ENCODE measurements at regions not wholly inside any gene's neighbourhood (a gene's known extent, or its start where the extent isn't known, plus 50 kb on each side); places are given as distances from the start of the nearest gene placed in this dataset.
"Not testable (repeated sequence)": the region's sequence is repeated elsewhere in the genome, so short reads cannot be mapped to it uniquely, and the experiment has no call there.

DNA sequence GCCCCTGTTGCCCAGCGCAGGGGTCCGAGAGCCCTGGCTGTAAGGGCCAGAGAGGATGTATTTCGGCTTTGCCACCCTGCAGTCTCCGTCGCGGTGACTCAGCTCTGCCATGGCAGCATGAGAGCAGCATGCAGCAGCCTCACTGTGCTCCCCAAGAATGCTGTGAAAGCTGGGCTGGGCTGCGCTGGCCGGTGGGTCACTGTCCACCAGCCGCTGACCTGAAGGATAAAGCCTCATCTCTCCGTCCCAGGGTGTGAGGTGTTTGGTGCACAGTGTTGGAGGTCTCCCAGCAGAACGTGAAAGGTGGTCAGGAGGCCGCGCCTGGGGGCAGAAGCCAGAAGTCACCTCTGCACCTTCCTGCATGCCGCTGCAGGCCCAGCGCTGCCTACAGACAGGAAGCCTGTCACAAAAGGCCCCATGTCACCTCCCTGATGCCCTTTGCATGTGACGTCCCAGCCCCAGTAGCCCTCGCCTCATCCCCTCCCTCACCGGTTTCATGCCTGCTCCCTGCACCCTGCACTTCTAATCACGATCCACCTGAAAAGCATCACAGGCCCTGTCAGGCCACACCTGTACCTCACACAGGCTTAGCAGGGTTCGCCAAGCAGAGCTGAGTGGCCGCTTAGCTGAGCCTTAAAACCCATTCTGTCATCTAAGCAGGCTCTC lies 342.1 kb downstream of the EIPR1 start:
- Mint-ChIP-seq H3K27ac (ENCODE audit: unreplicated experiment) (no peak overlapping the region), H3K4me1 (ENCODE audit: unreplicated experiment) (no peaks in the 10 kb centered on the region), H3K4me3 (ENCODE audit: unreplicated experiment) (no peak overlapping the region), H3K36me3 (ENCODE audit: low read depth, unreplicated experiment) (no peaks in the 10 kb centered on the region), H3K27me3 (ENCODE audit: unreplicated experiment) (peaks cover 7% of the 10 kb centered on the region), H3K9me3 (ENCODE audit: unreplicated experiment) (peaks cover under 1% of the 10 kb centered on the region)
- DNase-seq (ENCODE audit: low spot score), result no peak
- TF ChIP-seq, protein P1, sequence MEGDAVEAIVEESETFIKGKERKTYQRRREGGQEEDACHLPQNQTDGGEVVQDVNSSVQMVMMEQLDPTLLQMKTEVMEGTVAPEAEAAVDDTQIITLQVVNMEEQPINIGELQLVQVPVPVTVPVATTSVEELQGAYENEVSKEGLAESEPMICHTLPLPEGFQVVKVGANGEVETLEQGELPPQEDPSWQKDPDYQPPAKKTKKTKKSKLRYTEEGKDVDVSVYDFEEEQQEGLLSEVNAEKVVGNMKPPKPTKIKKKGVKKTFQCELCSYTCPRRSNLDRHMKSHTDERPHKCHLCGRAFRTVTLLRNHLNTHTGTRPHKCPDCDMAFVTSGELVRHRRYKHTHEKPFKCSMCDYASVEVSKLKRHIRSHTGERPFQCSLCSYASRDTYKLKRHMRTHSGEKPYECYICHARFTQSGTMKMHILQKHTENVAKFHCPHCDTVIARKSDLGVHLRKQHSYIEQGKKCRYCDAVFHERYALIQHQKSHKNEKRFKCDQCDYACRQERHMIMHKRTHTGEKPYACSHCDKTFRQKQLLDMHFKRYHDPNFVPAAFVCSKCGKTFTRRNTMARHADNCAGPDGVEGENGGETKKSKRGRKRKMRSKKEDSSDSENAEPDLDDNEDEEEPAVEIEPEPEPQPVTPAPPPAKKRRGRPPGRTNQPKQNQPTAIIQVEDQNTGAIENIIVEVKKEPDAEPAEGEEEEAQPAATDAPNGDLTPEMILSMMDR (IDR thresholded peaks at IDR 0.05; ENCODE audit: unreplicated experiment), result no peak

DNA sequence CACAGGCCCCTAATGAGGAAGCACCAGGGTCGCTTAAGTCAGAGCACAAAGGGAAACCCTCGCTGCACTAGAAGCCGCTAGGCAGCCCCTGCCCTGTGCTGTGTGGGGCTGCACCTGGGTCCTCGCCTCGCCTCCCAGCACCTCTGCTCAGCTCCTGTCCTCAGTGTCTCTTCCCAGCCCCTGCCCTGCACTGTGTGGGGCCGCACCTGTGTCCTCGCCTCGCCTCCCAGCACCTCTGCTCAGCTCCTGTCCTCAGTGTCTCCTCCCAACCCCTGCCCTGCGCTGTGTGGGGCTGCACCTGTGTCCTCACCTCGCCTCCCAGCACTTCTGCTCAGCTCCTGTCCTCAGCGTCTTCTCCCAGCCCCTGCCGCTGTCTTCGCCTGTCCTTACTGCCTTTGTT lies 342.8 kb downstream of the EIPR1 start:
- Mint-ChIP-seq H3K36me3 (ENCODE audit: low read depth, unreplicated experiment) (no peaks in the 10 kb centered on the region), H3K4me3 (ENCODE audit: unreplicated experiment) (no peak overlapping the region), H3K9me3 (ENCODE audit: unreplicated experiment) (peaks cover 7% of the 10 kb centered on the region), H3K27me3 (ENCODE audit: unreplicated experiment) (peaks cover 7% of the 10 kb centered on the region), H3K4me1 (ENCODE audit: unreplicated experiment) (no peaks in the 10 kb centered on the region), H3K27ac (ENCODE audit: unreplicated experiment) (no peak overlapping the region)
- DNase-seq (ENCODE audit: low spot score), result no peak
- TF ChIP-seq, protein P1 (IDR thresholded peaks at IDR 0.05; ENCODE audit: unreplicated experiment), result no peak

DNA sequence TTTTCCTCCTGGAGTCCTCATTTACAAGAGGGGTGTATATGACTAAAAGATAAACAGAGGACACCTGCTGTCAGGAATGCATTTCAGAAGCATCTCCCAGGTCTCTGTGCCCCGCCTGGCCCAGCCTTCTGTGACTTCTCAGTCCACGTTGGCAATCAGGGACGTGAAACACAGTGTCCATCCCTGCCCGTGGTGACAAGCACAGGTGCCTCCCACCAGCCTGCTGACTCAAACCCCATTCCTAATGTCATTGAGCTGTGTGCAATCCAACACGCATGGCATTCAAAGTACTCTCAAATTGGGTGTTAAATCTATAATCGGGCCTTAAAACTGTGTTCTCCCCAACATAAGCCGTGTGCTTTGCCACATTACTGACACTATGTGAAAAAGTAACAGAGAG lies 343.2 kb downstream of the EIPR1 start:
- H3K27ac Mint-ChIP-seq (ENCODE audit: unreplicated experiment), result no peak overlapping the region
- peaks cover 7% of the 10 kb centered on the region for H3K9me3 Mint-ChIP-seq (ENCODE audit: unreplicated experiment)
- H3K27me3 Mint-ChIP-seq (ENCODE audit: unreplicated experiment), result peaks cover 7% of the 10 kb centered on the region
- H3K4me3 Mint-ChIP-seq (ENCODE audit: unreplicated experiment), result no peak overlapping the region
- no peaks in the 10 kb centered on the region for H3K36me3 Mint-ChIP-seq (ENCODE audit: low read depth, unreplicated experiment)
- no peak for DNase-seq (ENCODE audit: low spot score)
- H3K4me1 Mint-ChIP-seq (ENCODE audit: unreplicated experiment), result no peaks in the 10 kb centered on the region
- TF ChIP-seq, protein P1 (IDR thresholded peaks at IDR 0.05; ENCODE audit: unreplicated experiment), result no peak

DNA sequence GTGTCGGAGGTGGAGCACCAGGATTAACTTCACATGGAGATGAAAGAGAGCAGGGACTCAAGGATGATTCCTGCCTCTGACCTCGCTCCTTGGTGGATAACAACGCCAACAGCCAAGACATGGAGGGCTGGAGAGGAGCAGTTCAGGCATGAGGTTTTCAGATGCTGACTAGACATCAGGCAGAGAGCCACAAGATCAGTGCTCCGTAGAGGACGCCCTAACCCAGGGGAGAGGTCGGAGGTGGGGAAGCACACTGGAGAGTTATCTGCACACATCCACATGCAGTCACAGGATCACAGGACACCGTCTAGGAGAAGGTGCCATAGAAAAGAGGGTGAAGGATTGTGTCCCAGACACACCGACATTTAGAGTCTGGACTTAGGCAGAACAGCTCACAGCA lies 344.3 kb downstream of the EIPR1 start:
- no peak overlapping the region for H3K27ac Mint-ChIP-seq (ENCODE audit: unreplicated experiment)
- peaks cover 7% of the 10 kb centered on the region for H3K9me3 Mint-ChIP-seq (ENCODE audit: unreplicated experiment)
- no peak overlapping the region for H3K4me3 Mint-ChIP-seq (ENCODE audit: unreplicated experiment)
- no peak for DNase-seq (ENCODE audit: low spot score)
- peaks cover 7% of the 10 kb centered on the region for H3K27me3 Mint-ChIP-seq (ENCODE audit: unreplicated experiment)
- no peaks in the 10 kb centered on the region for H3K4me1 Mint-ChIP-seq (ENCODE audit: unreplicated experiment)
- TF ChIP-seq, protein P1 (IDR thresholded peaks at IDR 0.05; ENCODE audit: unreplicated experiment), result no peak
- H3K36me3 Mint-ChIP-seq (ENCODE audit: low read depth, unreplicated experiment), result no peaks in the 10 kb centered on the region

DNA sequence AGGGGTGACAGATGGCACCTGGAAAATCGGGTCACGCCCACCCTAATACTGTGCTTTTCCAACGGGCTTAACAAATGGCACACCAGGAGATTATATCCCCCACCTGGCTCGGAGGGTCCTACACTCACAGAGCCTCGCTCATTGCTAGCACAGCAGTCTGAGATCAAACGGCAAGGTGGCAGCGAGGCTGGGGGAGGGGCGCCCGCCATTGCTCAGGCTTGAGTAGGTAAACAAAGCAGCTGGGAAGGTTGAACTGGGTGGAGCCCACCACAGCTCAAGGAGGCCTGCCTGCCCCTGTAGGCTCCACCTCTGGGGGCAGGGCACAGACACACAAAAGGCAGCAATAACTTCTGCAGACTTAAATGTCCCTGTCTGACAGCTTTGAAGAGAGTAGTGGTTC lies 346.8 kb downstream of the EIPR1 start:
- H3K9me3 Mint-ChIP-seq (ENCODE audit: unreplicated experiment), result not testable (repeated sequence)

More for the DNA sequence above, 346.8 kb downstream of the EIPR1 start:
- H3K4me1 Mint-ChIP-seq (ENCODE audit: unreplicated experiment); DNase-seq (ENCODE audit: low spot score); H3K4me3 Mint-ChIP-seq (ENCODE audit: unreplicated experiment); H3K27ac Mint-ChIP-seq (ENCODE audit: unreplicated experiment); H3K27me3 Mint-ChIP-seq (ENCODE audit: unreplicated experiment); H3K36me3 Mint-ChIP-seq (ENCODE audit: low read depth, unreplicated experiment): not testable (repeated sequence)

Data from endothelial cell (in vitro differentiated cells).